KMS-11 (cell line): ENCODE measurements at regions not wholly inside any gene's neighbourhood (a gene's known extent, or its start where the extent isn't known, plus 50 kb on each side); places are given as distances from the start of the nearest gene placed in this dataset.

ENCODE experiments used
- H2AFZ ChIP-seq: fragments of 200-600 bp; sonication (generic); 2 replicates; pipeline ENCODE4 v1.6.1; 2016; ENCODE audit warnings: antibody characterized with exemption, mixed run types, low read depth
- H3K27ac ChIP-seq: fragments of 200-600 bp; sonication (generic); 2 replicates; pipeline ENCODE4 v1.6.1; 2016; ENCODE audit warnings: mild to moderate bottlenecking, mixed run types
- H3K27me3 ChIP-seq: fragments of 200-600 bp; sonication (generic); 2 replicates; pipeline ENCODE4 v1.6.1; 2017; ENCODE audit warnings: mild to moderate bottlenecking, low read depth, mixed run types, moderate library complexity; ENCODE audit not compliant: insufficient read depth
- H3K36me3 ChIP-seq: fragments of 200-600 bp; sonication (generic); 2 replicates; pipeline ENCODE4 v1.6.1; 2017; ENCODE audit warnings: mild to moderate bottlenecking, mixed run types; ENCODE audit not compliant: insufficient read depth
- H3K4me1 ChIP-seq: fragments of 200-600 bp; sonication (generic); 2 replicates; pipeline ENCODE4 v1.6.1; 2016; ENCODE audit warnings: mild to moderate bottlenecking, low read depth, mixed run types; ENCODE audit not compliant: poor library complexity, severe bottlenecking
- H3K4me2 ChIP-seq: fragments of 200-600 bp; sonication (generic); 2 replicates; pipeline ENCODE4 v1.7.0; 2016; ENCODE audit warnings: mild to moderate bottlenecking, mixed run types
- H3K4me3 ChIP-seq: fragments of 200-600 bp; sonication (generic); IDR thresholded peaks from 2 replicates; pipeline ENCODE4 v1.6.1; 2017; ENCODE audit warnings: low read depth, low read length, mixed read lengths; ENCODE audit not compliant: insufficient read depth
- H3K79me2 ChIP-seq: fragments of 200-600 bp; sonication (generic); 2 replicates; pipeline ENCODE4 v1.6.1; 2016; ENCODE audit warnings: low read depth, mixed run types; ENCODE audit not compliant: insufficient read depth
- H3K9ac ChIP-seq: fragments of 200-600 bp; sonication (generic); 2 replicates; pipeline ENCODE4 v1.6.1; 2016; ENCODE audit warnings: mild to moderate bottlenecking, mixed run types
- H4K20me1 ChIP-seq: fragments of 200-600 bp; sonication (generic); 2 replicates; pipeline ENCODE4 v1.6.1; 2016; ENCODE audit warnings: mild to moderate bottlenecking, mixed run types; ENCODE audit not compliant: insufficient read depth
- CTCF ChIP-seq: fragments of 200-600 bp; sonication (generic); conservative IDR thresholded peaks from 2 replicates; pipeline ENCODE4 v1.6.1; 2017; ENCODE audit warnings: low read depth, mild to moderate bottlenecking, antibody characterized with exemption, low read length, moderate library complexity, mixed read lengths

- Histone ChIP-seq H3K79me2 (no peaks in the 10 kb centered on the region), H3K36me3 (no peaks in the 10 kb centered on the region), H3K27me3 (no peaks in the 10 kb centered on the region), H3K27ac (no peak overlapping the region), H3K4me1 (no peaks in the 10 kb centered on the region), H3K4me2 (no peak overlapping the region), H4K20me1 (no peaks in the 10 kb centered on the region), H2AFZ (no peak overlapping the region), H3K4me3 (no peak overlapping the region), H3K9ac (no peak overlapping the region)
- TF ChIP-seq CTCF = no peak
These were observed 114.0 kb downstream of the NSG2 start for GRCh38 chr5:174159327-174160114.

GRCh38 chr5:174165406-174165805 is 119.9 kb downstream of the NSG2 start:
- H3K4me2 ChIP-seq = no peak overlapping the region
- H3K79me2 ChIP-seq = no peaks in the 10 kb centered on the region
- H3K27me3 ChIP-seq = no peaks in the 10 kb centered on the region
- no peak overlapping the region for H3K27ac ChIP-seq
- H2AFZ ChIP-seq = no peak overlapping the region
- TF ChIP-seq CTCF = no peak
- H3K4me1 ChIP-seq = no peaks in the 10 kb centered on the region
- no peak overlapping the region for H3K4me3 ChIP-seq
- H4K20me1 ChIP-seq = no peaks in the 10 kb centered on the region
- no peak overlapping the region for H3K9ac ChIP-seq
- no peaks in the 10 kb centered on the region for H3K36me3 ChIP-seq

- no peaks in the 10 kb centered on the region for H3K79me2 ChIP-seq
- no peaks in the 10 kb centered on the region for H4K20me1 ChIP-seq
- no peak overlapping the region for H3K27ac ChIP-seq
- H3K27me3 ChIP-seq = no peaks in the 10 kb centered on the region
- no peak overlapping the region for H3K4me3 ChIP-seq
- no peak overlapping the region for H3K4me2 ChIP-seq
- H3K4me1 ChIP-seq = no peaks in the 10 kb centered on the region
- H2AFZ ChIP-seq = no peak overlapping the region
- no peak overlapping the region for H3K9ac ChIP-seq
- no peak for TF ChIP-seq CTCF
- H3K36me3 ChIP-seq = no peaks in the 10 kb centered on the region
These were observed 120.9 kb downstream of the NSG2 start for GRCh38 chr5:174166231-174167079.

GRCh38 chr5:174167080-174167910 is 121.8 kb downstream of the NSG2 start:
- Histone ChIP-seq H2AFZ (no peak overlapping the region), H3K27ac (no peak overlapping the region), H3K36me3 (no peaks in the 10 kb centered on the region), H3K4me2 (no peak overlapping the region), H3K79me2 (no peaks in the 10 kb centered on the region), H3K4me3 (no peak overlapping the region), H3K27me3 (no peaks in the 10 kb centered on the region), H3K9ac (no peak overlapping the region), H3K4me1 (no peaks in the 10 kb centered on the region), H4K20me1 (no peaks in the 10 kb centered on the region)
- TF ChIP-seq CTCF = no peak
